ENCODE measurements at regions not wholly inside any gene's neighbourhood (a gene's known extent, or its start where the extent isn't known, plus 50 kb on each side); places are given as distances from the start of the nearest gene placed in this dataset.

DNA sequence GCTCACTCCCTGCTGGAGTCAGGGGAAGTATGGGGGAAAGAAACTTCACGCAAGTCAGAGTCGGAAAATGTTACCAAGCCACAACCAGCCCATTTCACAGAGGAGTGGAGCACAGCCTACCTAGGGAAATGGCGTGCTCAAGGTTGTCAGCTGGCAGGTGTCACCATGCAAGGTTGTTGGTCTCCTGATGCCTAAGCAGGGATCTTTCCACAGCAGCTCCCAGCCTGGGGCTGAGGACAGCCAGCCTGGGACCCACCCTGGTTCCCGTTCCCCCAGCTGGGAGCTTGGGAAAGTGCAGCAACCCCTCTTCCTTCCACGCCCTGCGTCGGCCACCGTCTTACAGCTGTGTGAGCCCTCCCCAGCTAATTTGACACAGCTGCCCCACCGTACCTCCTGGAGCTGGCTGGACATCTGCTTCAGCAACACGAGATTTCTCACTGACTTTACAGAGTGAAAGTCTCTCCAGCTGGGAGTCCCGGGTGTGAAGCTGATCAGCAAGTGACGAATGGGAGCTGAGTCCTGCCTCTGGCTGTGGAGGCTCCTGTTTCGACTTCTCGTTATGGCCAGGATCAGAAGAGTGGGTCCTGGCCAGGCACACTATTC is 224.6 kb upstream of the RAB4A start:
- H3K9me3 ChIP-seq (ENCODE audit: insufficient read depth, low read depth): no peaks in the 10 kb centered on the region
- no peaks in the 10 kb centered on the region for H4K20me1 ChIP-seq (ENCODE audit: insufficient read depth)
- no peak for DNase-seq
- H3K79me2 ChIP-seq (ENCODE audit: low read depth): no peaks in the 10 kb centered on the region
- H3K4me2 ChIP-seq: no peak overlapping the region
- H3K27me3 ChIP-seq (ENCODE audit: insufficient read depth, low read depth): peaks cover 69% of the 10 kb centered on the region
- ChIA-PET POLR2A (ENCODE audit: unreplicated experiment) (no interaction called here), CTCF (no interaction called here)
- H3K27ac ChIP-seq: no peak overlapping the region
- no TSS peak for BruUV-seq (replicated peaks)
- no peak overlapping the region for H3K4me3 ChIP-seq
- no peaks in the 10 kb centered on the region for H3K9me2 ChIP-seq (ENCODE audit: insufficient read depth)
- intact Hi-C loops (cut with micrococcal nuclease; ENCODE audit: unreplicated experiment): no loop called here
- no peaks in the 10 kb centered on the region for H3K36me3 ChIP-seq (ENCODE audit: low read depth)
- no peaks in the 10 kb centered on the region for H3F3A ChIP-seq (ENCODE audit: insufficient read depth, low read depth)
- TF ChIP-seq EZH2 (IDR thresholded peaks at IDR 0.05; ENCODE audit: low read depth): no peak
- TF ChIP-seq, protein P1, sequence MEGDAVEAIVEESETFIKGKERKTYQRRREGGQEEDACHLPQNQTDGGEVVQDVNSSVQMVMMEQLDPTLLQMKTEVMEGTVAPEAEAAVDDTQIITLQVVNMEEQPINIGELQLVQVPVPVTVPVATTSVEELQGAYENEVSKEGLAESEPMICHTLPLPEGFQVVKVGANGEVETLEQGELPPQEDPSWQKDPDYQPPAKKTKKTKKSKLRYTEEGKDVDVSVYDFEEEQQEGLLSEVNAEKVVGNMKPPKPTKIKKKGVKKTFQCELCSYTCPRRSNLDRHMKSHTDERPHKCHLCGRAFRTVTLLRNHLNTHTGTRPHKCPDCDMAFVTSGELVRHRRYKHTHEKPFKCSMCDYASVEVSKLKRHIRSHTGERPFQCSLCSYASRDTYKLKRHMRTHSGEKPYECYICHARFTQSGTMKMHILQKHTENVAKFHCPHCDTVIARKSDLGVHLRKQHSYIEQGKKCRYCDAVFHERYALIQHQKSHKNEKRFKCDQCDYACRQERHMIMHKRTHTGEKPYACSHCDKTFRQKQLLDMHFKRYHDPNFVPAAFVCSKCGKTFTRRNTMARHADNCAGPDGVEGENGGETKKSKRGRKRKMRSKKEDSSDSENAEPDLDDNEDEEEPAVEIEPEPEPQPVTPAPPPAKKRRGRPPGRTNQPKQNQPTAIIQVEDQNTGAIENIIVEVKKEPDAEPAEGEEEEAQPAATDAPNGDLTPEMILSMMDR (conservative IDR thresholded peaks at IDR 0.05): no peak
- no peak overlapping the region for H2AFZ ChIP-seq
- no peaks in the 10 kb centered on the region for H3K4me1 ChIP-seq (replicated peaks; ENCODE audit: insufficient read depth)

- H3K36me3 ChIP-seq (ENCODE audit: low read depth): no peaks in the 10 kb centered on the region
- H3K9me3 ChIP-seq (ENCODE audit: insufficient read depth, low read depth): no peaks in the 10 kb centered on the region
- H3K4me2 ChIP-seq: no peak overlapping the region
- no peak overlapping the region for H3K4me3 ChIP-seq
- intact Hi-C loops (cut with micrococcal nuclease; ENCODE audit: unreplicated experiment): no loop called here
- no peaks in the 10 kb centered on the region for H3K79me2 ChIP-seq (ENCODE audit: low read depth)
- H3K27ac ChIP-seq: no peak overlapping the region
- H2AFZ ChIP-seq: no peak overlapping the region
- CTCF ChIA-PET: no interaction called here
- peaks cover 62% of the 10 kb centered on the region for H3K27me3 ChIP-seq (ENCODE audit: insufficient read depth, low read depth)
- H3K4me1 ChIP-seq (replicated peaks; ENCODE audit: insufficient read depth): no peaks in the 10 kb centered on the region
- no peaks in the 10 kb centered on the region for H4K20me1 ChIP-seq (ENCODE audit: insufficient read depth)
- DNase-seq: no peak
- POLR2A ChIA-PET (ENCODE audit: unreplicated experiment): no interaction called here
- BruUV-seq (replicated peaks): no TSS peak
- no peaks in the 10 kb centered on the region for H3K9me2 ChIP-seq (ENCODE audit: insufficient read depth)
- no peaks in the 10 kb centered on the region for H3F3A ChIP-seq (ENCODE audit: insufficient read depth, low read depth)
- no peak for TF ChIP-seq EZH2 (IDR thresholded peaks at IDR 0.05; ENCODE audit: low read depth)
- TF ChIP-seq, protein P1 (conservative IDR thresholded peaks at IDR 0.05): no peak
Measured at GRCh38 chr1:229047161-229047839, 223.6 kb upstream of the RAB4A start.

DNA sequence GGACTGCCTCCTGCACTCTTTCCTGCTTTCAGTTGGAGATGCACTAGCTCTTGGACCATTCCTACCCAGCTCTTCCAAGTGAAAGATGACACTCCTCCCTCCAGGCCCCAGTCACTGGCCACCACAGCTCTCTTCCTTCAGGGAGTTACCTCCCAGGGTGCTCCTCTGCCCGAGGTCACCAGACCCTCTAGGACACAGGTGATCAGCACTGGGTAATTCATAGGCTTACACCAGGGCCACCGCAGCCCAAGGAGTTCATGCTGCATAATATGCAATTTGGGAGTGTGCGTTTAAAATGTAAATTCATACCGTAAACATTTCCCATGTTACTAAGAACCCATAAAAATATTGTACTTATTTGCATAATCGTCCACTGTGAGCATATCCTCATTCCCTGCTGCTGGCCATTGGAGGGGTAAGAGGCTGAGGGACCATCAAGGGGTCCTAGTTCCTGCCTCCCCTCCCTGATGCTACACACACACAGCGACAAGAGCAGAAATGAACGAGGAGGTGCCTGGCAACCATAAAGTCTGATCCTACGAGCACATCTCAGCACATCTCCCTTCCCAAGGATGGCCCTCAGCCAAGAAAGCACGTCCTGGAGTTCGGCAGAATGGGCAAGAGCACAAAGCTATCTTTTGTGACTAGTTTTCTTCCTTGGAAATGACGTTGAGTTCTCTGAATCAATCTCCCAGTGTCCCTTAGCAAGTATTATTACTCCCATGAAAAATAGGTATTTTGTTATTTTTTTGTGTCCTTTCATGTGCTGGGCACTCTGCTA is 222.9 kb upstream of the RAB4A start:
- intact Hi-C loops (cut with micrococcal nuclease; ENCODE audit: unreplicated experiment): no loop called here
- H2AFZ ChIP-seq: no peak overlapping the region
- no peaks in the 10 kb centered on the region for H3F3A ChIP-seq (ENCODE audit: insufficient read depth, low read depth)
- ChIA-PET POLR2A (ENCODE audit: unreplicated experiment) (no interaction called here), CTCF (no interaction called here)
- H3K4me1 ChIP-seq (replicated peaks; ENCODE audit: insufficient read depth): no peaks in the 10 kb centered on the region
- no peak for DNase-seq
- no peaks in the 10 kb centered on the region for H3K9me3 ChIP-seq (ENCODE audit: insufficient read depth, low read depth)
- BruUV-seq (replicated peaks): no TSS peak
- no peak overlapping the region for H3K4me3 ChIP-seq
- H3K36me3 ChIP-seq (ENCODE audit: low read depth): no peaks in the 10 kb centered on the region
- TF ChIP-seq, protein P1 (conservative IDR thresholded peaks at IDR 0.05): no peak
- TF ChIP-seq EZH2 (IDR thresholded peaks at IDR 0.05; ENCODE audit: low read depth): no peak
- no peaks in the 10 kb centered on the region for H3K79me2 ChIP-seq (ENCODE audit: low read depth)
- no peak overlapping the region for H3K4me2 ChIP-seq
- H3K27me3 ChIP-seq (ENCODE audit: insufficient read depth, low read depth): peaks cover 56% of the 10 kb centered on the region
- no peaks in the 10 kb centered on the region for H4K20me1 ChIP-seq (ENCODE audit: insufficient read depth)
- H3K27ac ChIP-seq: no peak overlapping the region
- no peaks in the 10 kb centered on the region for H3K9me2 ChIP-seq (ENCODE audit: insufficient read depth)

Data from PC-9 (cell line).